GM18907 (cell line): ENCODE measurements at regions not wholly inside any gene's neighbourhood (a gene's known extent, or its start where the extent isn't known, plus 50 kb on each side); places are given as distances from the start of the nearest gene placed in this dataset.

Experiments used
- ATAC-seq: cut with Tn5 transposase; IDR thresholded peaks from one replicate; pipeline ENCODE4 v1.9.1; 2021; ENCODE audit warnings: mild to moderate bottlenecking, moderate library complexity; ENCODE audit not compliant: unreplicated experiment

GRCh38 chr7:155913719-155914118, 101.5 kb upstream of the SHH start:
- ATAC-seq: no peak

GRCh38 chr7:155913291-155913690, 101.0 kb upstream of the SHH start:
- ATAC-seq: no peak

- no peak for ATAC-seq
Measured at GRCh38 chr7:155911471-155912105, 99.3 kb upstream of the SHH start.

GRCh38 chr7:155908385-155908784, 96.1 kb upstream of the SHH start:
- no peak for ATAC-seq

GRCh38 chr7:155907450-155908200, 95.4 kb upstream of the SHH start:
- no peak for ATAC-seq

- no peak for ATAC-seq
Measured at GRCh38 chr7:155901176-155901575, 88.9 kb upstream of the SHH start.

GRCh38 chr7:155899596-155899995, 87.3 kb upstream of the SHH start:
- no peak for ATAC-seq

- no peak for ATAC-seq
Measured at GRCh38 chr7:155897758-155898386, 85.6 kb upstream of the SHH start.

GRCh38 chr7:155896531-155897263, 84.4 kb upstream of the SHH start:
- ATAC-seq: no peak

- no peak for ATAC-seq
Measured at GRCh38 chr7:155893664-155894063, 81.4 kb upstream of the SHH start.

- no peak for ATAC-seq
Measured at GRCh38 chr7:155893176-155893575, 80.9 kb upstream of the SHH start.

GRCh38 chr7:155889636-155890511, 77.6 kb upstream of the SHH start:
- no peak for ATAC-seq

GRCh38 chr7:155887174-155887525, 74.9 kb upstream of the SHH start:
- no peak for ATAC-seq

GRCh38 chr7:155886391-155887173, 74.3 kb upstream of the SHH start:
- no peak for ATAC-seq

- ATAC-seq: no peak
Measured at GRCh38 chr7:155885167-155886155, 73.2 kb upstream of the SHH start.

- ATAC-seq: no peak
Measured at GRCh38 chr7:155884225-155885166, 72.2 kb upstream of the SHH start.

GRCh38 chr7:155883491-155884224, 71.4 kb upstream of the SHH start:
- ATAC-seq: no peak
